ENCODE measurements at regions not wholly inside any gene's neighbourhood (a gene's known extent, or its start where the extent isn't known, plus 50 kb on each side); places are given as distances from the start of the nearest gene placed in this dataset.
A peak's percentile ranks its signal among the peaks of the same experiment; 100 is the strongest.

GRCh38 chr9:107153336-107153735 lies 129.7 kb upstream of the RAD23B start:
- H3K4me1 ChIP-seq (ENCODE audit: insufficient read depth, poor library complexity, severe bottlenecking): no peaks in the 10 kb centered on the region
- ATAC-seq (ENCODE audit: low read depth): no peak
- TF ChIP-seq CTCF (IDR thresholded peaks at IDR 0.05; ENCODE audit: poor library complexity, severe bottlenecking): no peak
- no peak for DNase-seq (ENCODE audit: low spot score)
- no peak overlapping the region for H3K4me3 ChIP-seq (ENCODE audit: severe bottlenecking)
- H3K36me3 ChIP-seq (ENCODE audit: low read depth): no peaks in the 10 kb centered on the region
- no peak overlapping the region for H3K27ac ChIP-seq (ENCODE audit: poor library complexity, severe bottlenecking)
- H3K9me3 ChIP-seq (ENCODE audit: severe bottlenecking): no peaks in the 10 kb centered on the region
- H3K27me3 ChIP-seq (ENCODE audit: insufficient read depth, poor library complexity, severe bottlenecking): no peaks in the 10 kb centered on the region

DNA sequence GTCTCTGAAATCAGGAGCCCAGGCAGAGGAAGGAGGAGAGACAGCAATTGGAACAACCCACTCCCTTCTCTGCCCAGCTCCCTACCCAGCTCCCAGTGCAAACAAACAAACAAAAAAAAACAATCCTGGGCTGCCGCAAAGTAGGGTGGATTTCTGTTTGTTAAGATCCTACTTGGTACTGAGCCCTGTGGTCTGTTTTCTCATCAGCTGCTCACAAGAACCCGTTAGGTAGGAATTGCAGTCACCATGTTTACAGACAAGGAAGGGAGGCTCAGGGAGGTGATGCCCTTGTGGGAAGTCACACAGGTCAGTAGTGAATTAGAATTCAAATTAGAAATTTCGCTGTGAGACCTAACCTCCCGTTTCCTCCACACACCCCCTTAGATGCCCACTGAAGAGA lies 128.8 kb upstream of the RAD23B start:
- no peak overlapping the region for H3K27ac ChIP-seq (ENCODE audit: poor library complexity, severe bottlenecking)
- H3K9me3 ChIP-seq (ENCODE audit: severe bottlenecking): no peaks in the 10 kb centered on the region
- no peak overlapping the region for H3K4me3 ChIP-seq (ENCODE audit: severe bottlenecking)
- no peaks in the 10 kb centered on the region for H3K4me1 ChIP-seq (ENCODE audit: insufficient read depth, poor library complexity, severe bottlenecking)
- H3K27me3 ChIP-seq (ENCODE audit: insufficient read depth, poor library complexity, severe bottlenecking): no peaks in the 10 kb centered on the region
- no peak for TF ChIP-seq CTCF (IDR thresholded peaks at IDR 0.05; ENCODE audit: poor library complexity, severe bottlenecking)
- no peaks in the 10 kb centered on the region for H3K36me3 ChIP-seq (ENCODE audit: low read depth)
- DNase-seq (ENCODE audit: low spot score): no peak
- no peak for ATAC-seq (ENCODE audit: low read depth)

DNA sequence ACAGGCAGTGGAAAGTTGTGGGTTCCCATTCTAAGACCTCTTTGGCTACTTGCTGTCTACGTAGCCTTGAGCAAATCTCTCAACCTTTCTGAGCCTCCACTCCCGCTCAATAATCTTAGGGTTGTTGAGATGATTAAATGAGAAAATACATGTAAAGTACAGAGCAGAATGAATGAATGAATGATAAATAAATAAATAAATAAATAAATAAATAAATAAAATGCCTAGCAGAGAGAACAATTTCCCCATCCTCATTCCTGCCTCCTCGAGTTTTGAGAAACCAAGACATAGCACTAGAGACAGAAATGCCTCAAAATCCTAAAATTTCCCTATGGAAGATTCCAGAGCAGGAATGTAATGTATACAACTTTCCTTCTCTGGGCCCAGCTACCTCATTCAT lies 128.3 kb upstream of the RAD23B start:
- Histone ChIP-seq H3K9me3 (ENCODE audit: severe bottlenecking) (no peaks in the 10 kb centered on the region), H3K27ac (ENCODE audit: poor library complexity, severe bottlenecking) (no peak overlapping the region), H3K36me3 (ENCODE audit: low read depth) (no peaks in the 10 kb centered on the region), H3K4me3 (ENCODE audit: severe bottlenecking) (no peak overlapping the region), H3K4me1 (ENCODE audit: insufficient read depth, poor library complexity, severe bottlenecking) (no peaks in the 10 kb centered on the region), H3K27me3 (ENCODE audit: insufficient read depth, poor library complexity, severe bottlenecking) (no peaks in the 10 kb centered on the region)
- DNase-seq (ENCODE audit: low spot score): no peak
- ATAC-seq (ENCODE audit: low read depth): no peak
- TF ChIP-seq CTCF (IDR thresholded peaks at IDR 0.05; ENCODE audit: poor library complexity, severe bottlenecking): no peak

DNA sequence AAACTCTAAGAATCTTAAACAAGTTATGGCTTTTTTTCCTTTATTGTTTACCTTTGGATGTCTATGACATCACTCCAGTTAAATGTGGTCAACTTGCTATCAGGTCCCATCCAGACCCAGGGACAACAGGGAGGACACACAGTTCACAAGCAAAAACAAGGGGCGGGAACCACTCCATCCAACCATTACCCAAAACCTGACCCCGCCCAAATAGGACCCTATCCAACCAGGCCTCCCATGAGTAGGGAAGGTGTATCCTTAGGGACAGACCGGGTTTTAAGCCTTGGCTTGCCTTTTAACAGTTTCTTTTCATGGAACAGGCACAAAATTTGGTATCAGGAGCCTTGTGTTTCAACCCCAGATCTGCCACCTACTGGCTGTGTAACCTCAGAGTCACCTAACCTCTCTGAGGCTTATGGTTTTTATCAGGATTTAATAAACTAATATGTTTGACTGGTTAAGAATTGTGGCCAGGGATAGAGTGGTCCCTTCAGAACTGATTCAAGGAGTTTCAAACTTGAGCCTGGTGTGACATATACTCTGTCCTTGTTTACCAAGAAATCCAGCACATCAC lies 127.7 kb upstream of the RAD23B start:
- H3K36me3 ChIP-seq (ENCODE audit: low read depth): no peaks in the 10 kb centered on the region
- H3K27ac ChIP-seq (ENCODE audit: poor library complexity, severe bottlenecking): no peak overlapping the region
- DNase-seq (ENCODE audit: low spot score): no peak
- ATAC-seq (ENCODE audit: low read depth): no peak; the same call in 2 of the 3 replicates
- H3K9me3 ChIP-seq (ENCODE audit: severe bottlenecking): no peaks in the 10 kb centered on the region
- H3K4me3 ChIP-seq (ENCODE audit: severe bottlenecking): no peak overlapping the region
- H3K4me1 ChIP-seq (ENCODE audit: insufficient read depth, poor library complexity, severe bottlenecking): no peaks in the 10 kb centered on the region
- TF ChIP-seq CTCF (IDR thresholded peaks at IDR 0.05; ENCODE audit: poor library complexity, severe bottlenecking): peak; percentile 21
- H3K27me3 ChIP-seq (ENCODE audit: insufficient read depth, poor library complexity, severe bottlenecking): no peaks in the 10 kb centered on the region

DNA sequence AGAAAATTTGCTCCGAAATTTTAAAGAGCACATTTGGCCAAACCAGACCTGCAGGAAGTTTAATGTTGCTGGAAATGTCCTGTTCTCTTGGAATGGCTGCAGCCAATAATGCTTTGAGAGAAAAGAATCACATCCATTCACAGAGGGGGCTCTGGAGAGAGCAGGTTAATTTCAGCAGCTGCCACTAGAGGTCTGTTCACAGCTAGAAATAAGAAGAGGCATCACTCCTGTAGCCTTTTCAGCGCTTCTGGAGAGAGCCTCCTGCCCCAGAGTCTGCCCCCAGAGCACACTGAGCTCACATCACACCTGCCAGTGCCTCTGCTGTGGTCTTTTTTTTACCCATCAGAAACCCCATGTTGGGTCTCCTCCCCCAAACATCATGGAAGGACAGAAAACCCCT lies 124.8 kb upstream of the RAD23B start:
- peak; percentile 73; the same call in 2 of the 3 replicates for ATAC-seq (ENCODE audit: low read depth)

More for the DNA sequence above, 124.8 kb upstream of the RAD23B start:
- Histone ChIP-seq H3K27me3 (ENCODE audit: insufficient read depth, poor library complexity, severe bottlenecking) (no peaks in the 10 kb centered on the region), H3K36me3 (ENCODE audit: low read depth) (no peaks in the 10 kb centered on the region), H3K27ac (ENCODE audit: poor library complexity, severe bottlenecking) (no peak overlapping the region), H3K9me3 (ENCODE audit: severe bottlenecking) (peaks cover 3% of the 10 kb centered on the region), H3K4me1 (ENCODE audit: insufficient read depth, poor library complexity, severe bottlenecking) (no peaks in the 10 kb centered on the region), H3K4me3 (ENCODE audit: severe bottlenecking) (no peak overlapping the region)
- peak; percentile 49 for TF ChIP-seq CTCF (IDR thresholded peaks at IDR 0.05; ENCODE audit: poor library complexity, severe bottlenecking)
- DNase-seq (ENCODE audit: low spot score): no peak
